ENCODE measurements at regions not wholly inside any gene's neighbourhood (a gene's known extent, or its start where the extent isn't known, plus 50 kb on each side); places are given as distances from the start of the nearest gene placed in this dataset.

DNA sequence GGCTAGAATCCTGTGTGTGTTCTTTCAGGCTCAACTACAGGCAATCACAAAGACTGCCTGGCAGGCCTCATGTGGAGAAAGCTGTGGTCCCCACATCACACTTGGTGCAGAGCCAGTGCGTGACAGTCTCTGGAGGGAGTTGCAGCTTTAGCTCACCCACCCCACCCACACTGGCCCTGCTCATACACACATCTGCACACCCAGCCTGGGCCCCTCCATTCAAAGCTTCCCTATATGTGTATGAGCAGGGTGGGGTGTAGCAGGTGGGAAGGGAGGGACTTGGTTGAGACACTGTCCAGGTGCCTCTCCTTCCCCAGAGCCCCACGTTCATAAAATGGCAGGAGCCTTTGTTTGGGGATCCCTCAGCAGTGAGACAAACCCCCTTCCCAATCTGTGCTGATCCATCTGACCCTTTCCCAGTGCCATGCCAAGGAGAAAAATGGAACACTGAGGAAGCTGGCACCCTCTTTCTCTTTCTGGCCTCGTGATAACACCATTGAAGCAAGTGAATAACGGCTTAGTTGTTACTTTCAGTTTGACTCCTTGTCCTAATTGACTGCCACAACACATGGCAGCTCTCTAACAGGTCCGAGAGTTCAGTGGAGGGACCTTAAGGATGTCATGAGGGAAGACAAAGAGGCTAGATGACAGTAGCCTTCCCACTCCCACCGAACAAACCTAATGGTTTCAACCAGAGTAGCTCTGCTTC, 53.8 kb upstream of the NRSN1 start:
- no peak for DNase-seq

DNA sequence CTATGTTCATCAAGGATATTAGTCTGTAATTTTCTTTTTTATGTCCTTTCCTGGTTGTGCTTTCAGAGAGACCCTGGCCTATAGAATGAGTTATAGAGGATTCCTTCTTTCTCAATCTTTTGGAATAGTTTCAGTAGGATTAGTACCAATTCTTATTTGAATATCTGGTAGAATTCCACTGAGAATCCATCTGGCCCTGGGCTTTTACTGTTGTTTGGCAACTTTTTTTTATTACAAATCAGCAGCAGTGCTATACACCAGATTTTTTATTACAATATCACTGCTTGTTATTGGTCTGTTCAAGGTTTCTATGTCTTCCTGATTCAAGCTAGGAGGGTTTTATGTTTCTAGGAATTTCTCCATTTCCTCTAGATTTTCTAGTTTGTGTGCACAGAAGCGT, 50.0 kb upstream of the NRSN1 start:
- DNase-seq = no peak

Measured in RPMI8226 (cell line).